Heart left ventricle (tissue), 16 donors: ENCODE measurements at regions not wholly inside any gene's neighbourhood (a gene's known extent, or its start where the extent isn't known, plus 50 kb on each side); places are given as distances from the start of the nearest gene placed in this dataset.

Experiments
- ATAC-seq, 4 donors: fragments of 200-7000 bp; cut with Tn5 transposase; one replicate each; pipeline ENCODE4 v1.9.1; 2020 to 2022; ENCODE audit warnings: moderate library complexity in 4 of 4, mild to moderate bottlenecking in 3 of 4, moderate number of reproducible peaks in 1 of 4
- DNase-seq, 5 donors: peaks; one replicate each; pipeline ENCODE4 v3.0.0-alpha.2; 2020
- H3K27ac ChIP-seq, 12 donors: fragments of 200-600 bp; sonication (generic) in 4 of 12; one replicate each; pipeline versions ENCODE4 v1.5.0 to v1.8.0; 2016 to 2022; ENCODE audit warnings: mild to moderate bottlenecking in 2 of 12
- H3K27me3 ChIP-seq, 9 donors: fragments of 200-600 bp; sonication (generic) in 2 of 9; one replicate each; pipeline versions ENCODE4 v1.5.1 to v1.8.0; 2016 to 2022; ENCODE audit warnings: mild to moderate bottlenecking in 3 of 9
- H3K36me3 ChIP-seq, 9 donors: fragments of 200-600 bp; sonication (generic) in 2 of 9; one replicate each; pipeline versions ENCODE4 v1.5.0 to v1.8.0; 2018 to 2022; ENCODE audit warnings: mild to moderate bottlenecking in 2 of 9
- H3K4me1 ChIP-seq, 12 donors: fragments of 200-600 bp; sonication (generic) in 4 of 12; one replicate each; pipeline versions ENCODE4 v1.5.0 to v1.8.0; 2016 to 2022; ENCODE audit warnings: mild to moderate bottlenecking in 3 of 12
- H3K4me3 ChIP-seq, 12 donors: fragments of 200-600 bp; sonication (generic) in 4 of 12; one replicate each; pipeline versions ENCODE4 v1.5.0 to v1.8.0; 2017 to 2022; ENCODE audit warnings: mild to moderate bottlenecking in 9 of 12, moderate library complexity in 4 of 12
- H3K9me3 ChIP-seq, 12 donors: fragments of 200-600 bp; sonication (generic) in 4 of 12; one replicate each; pipeline versions ENCODE4 v1.5.0 to v1.8.0; 2016 to 2022; ENCODE audit warnings: mild to moderate bottlenecking in 1 of 12
- POLR2A ChIP-seq, 2 donors: fragments of 450-650 bp; IDR thresholded peaks; one replicate each; pipeline ENCODE4 v1.6.1; 2017; ENCODE audit warnings: antibody characterized with exemption in 2 of 2, mild to moderate bottlenecking in 2 of 2, moderate library complexity in 2 of 2
- WGBS, 4 donors: extraction: QIAGEN DNeasy Blood & Tissue Kit in 2 of 4; methylation state at CpG; one replicate each; pipeline versions ENCODE4 v1.1.5 to v1.1.7; 2013 to 2018; 5-methylcytosine and 5-hydroxymethylcytosine counted together
- intact Hi-C, 10 donors: fragments of 100-400 bp; cut with DNase I; formaldehyde crosslinking; loops; one replicate each; pipeline versions ENCODE4 v1.11.1 to v1.14.2; 2022
- TF ChIP-seq, protein P1 (sequence below), 12 donors: fragments of 200-600 bp; sonication (generic) in 4 of 12; IDR thresholded peaks; one replicate each; pipeline versions ENCODE4 v1.5.0 to v1.8.0; 2018 to 2022; ENCODE audit warnings: antibody characterized with exemption in 12 of 12, mild to moderate bottlenecking in 5 of 12
- donor health status: ischemic (EF 13 %, LVEDD 7.1; RV severe dilation, severe dysfunction).
- donor health status: healthy with polysubstance abuse.
- donor health status: DM: no; HTN: yes; CAD: no.
- donor health status: DM: no; HTN: no; CAD: no.
- donor health status: ischemic (EF 25% LVEDD 6.9; RV normal size, moderate dysfunction).
- donor health status: ischemic (EF 25% LVEDD 5.7; RV mildly dilated, moderate dysfunction).
- donor health status: healthy.
- donor health status: DM: yes; HTN: yes; CAD: no.
- donor health status: ischemic (EF 35%, LVEDD 5.7; RV mildly dilated, moderate dysfunction).
- donor health status: nonischemic (EF 11% LVEDD 7.7; RV severe dilation, severe dysfunction).
- donor health status: DM: yes; HTN: yes; CAD: no.
- donor health status: PGD.
- donor health status: ischemic (EF 29% LVEDD 5.4; RV normal size, mild dysfunction).
- donor health status: nonischemic (EF 23%, LVEDD 6.1; RV moderate dilation, normal function).

GRCh38 chr12:113655479-113655878 is 183.8 kb upstream of the LHX5 start:
- Histone ChIP-seq H3K27ac (no peak overlapping the region), H3K36me3 (no peaks in the 10 kb centered on the region), H3K4me3 (no peak overlapping the region), H3K4me1 (no peaks in the 10 kb centered on the region), H3K9me3 (peaks cover 0 to 49% (median 6%) of the 10 kb centered on the region in 12 donors), H3K27me3 (peaks cover 0 to 23% (median 6%) of the 10 kb centered on the region in 9 donors)
- TF ChIP-seq, protein P1, sequence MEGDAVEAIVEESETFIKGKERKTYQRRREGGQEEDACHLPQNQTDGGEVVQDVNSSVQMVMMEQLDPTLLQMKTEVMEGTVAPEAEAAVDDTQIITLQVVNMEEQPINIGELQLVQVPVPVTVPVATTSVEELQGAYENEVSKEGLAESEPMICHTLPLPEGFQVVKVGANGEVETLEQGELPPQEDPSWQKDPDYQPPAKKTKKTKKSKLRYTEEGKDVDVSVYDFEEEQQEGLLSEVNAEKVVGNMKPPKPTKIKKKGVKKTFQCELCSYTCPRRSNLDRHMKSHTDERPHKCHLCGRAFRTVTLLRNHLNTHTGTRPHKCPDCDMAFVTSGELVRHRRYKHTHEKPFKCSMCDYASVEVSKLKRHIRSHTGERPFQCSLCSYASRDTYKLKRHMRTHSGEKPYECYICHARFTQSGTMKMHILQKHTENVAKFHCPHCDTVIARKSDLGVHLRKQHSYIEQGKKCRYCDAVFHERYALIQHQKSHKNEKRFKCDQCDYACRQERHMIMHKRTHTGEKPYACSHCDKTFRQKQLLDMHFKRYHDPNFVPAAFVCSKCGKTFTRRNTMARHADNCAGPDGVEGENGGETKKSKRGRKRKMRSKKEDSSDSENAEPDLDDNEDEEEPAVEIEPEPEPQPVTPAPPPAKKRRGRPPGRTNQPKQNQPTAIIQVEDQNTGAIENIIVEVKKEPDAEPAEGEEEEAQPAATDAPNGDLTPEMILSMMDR (IDR thresholded peaks at IDR 0.05) = no peak
- TF ChIP-seq POLR2A (IDR thresholded peaks at IDR 0.05) = no peak
- 74 to 83% (median 80%) methylated on average over 3 of the region's 3 CpGs for WGBS, 4 donors
- DNase-seq = no peak
- ATAC-seq = no peak
- intact Hi-C loops = no loop called here

DNA sequence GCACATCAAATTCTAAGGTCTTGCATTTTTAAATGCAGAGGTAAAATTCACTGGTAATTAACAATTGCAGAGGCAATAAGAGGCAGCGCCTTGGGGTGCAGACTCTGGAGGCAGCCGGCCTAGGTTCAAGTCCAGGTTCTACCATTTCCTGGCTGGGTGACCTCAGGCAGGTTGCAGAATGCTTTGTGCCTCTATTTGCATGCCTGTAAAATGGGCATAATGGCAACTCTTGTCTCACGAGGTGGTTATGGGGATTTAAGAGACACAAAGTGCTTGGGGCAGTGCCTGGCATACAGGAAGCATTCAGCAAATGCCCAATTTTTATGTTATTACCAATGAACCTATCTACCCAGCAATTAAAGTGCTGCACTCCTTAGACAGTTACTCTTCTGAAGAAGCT is 180.0 kb upstream of the LHX5 start:
- WGBS, 4 donors = 67 to 75% (median 73%) methylated on average over 3 of the region's 3 CpGs
- ATAC-seq (no peak), DNase-seq (no peak)
- intact Hi-C loops = no loop called here
- Histone ChIP-seq H3K9me3 (peaks cover 0 to 28% (median 6%) of the 10 kb centered on the region in 12 donors), H3K36me3 (no peaks in the 10 kb centered on the region), H3K4me3 (no peak overlapping the region), H3K27ac (no peak overlapping the region), H3K4me1 (no peaks in the 10 kb centered on the region), H3K27me3 (peaks cover 0 to 60% (median 14%) of the 10 kb centered on the region in 9 donors)
- TF ChIP-seq, protein P1 (IDR thresholded peaks at IDR 0.05) = no peak
- TF ChIP-seq POLR2A (IDR thresholded peaks at IDR 0.05) = no peak

- Histone ChIP-seq H3K9me3 (peaks cover 0 to 21% (median 5%) of the 10 kb centered on the region in 12 donors), H3K27me3 (peaks cover under 1 to 71% (median 18%) of the 10 kb centered on the region in 9 donors), H3K4me3 (no peak overlapping the region), H3K36me3 (no peaks in the 10 kb centered on the region), H3K4me1 (no peaks in the 10 kb centered on the region), H3K27ac (no peak overlapping the region)
- TF ChIP-seq, protein P1 (IDR thresholded peaks at IDR 0.05) = no peak
- no peak for TF ChIP-seq POLR2A (IDR thresholded peaks at IDR 0.05)
- DNase-seq (no peak), ATAC-seq (no peak)
- intact Hi-C loops = no loop called here
- WGBS, 4 donors = 37 to 56% (median 48%) methylated on average over 6 of the region's 6 CpGs
These were observed 178.8 kb upstream of the LHX5 start for GRCh38 chr12:113650476-113650875.

- H3K9me3 ChIP-seq = peaks cover 0 to 12% (median 2%) of the 10 kb centered on the region in 12 donors
- H3K36me3 ChIP-seq = no peaks in the 10 kb centered on the region
- DNase-seq (no peak), ATAC-seq (no peak)
- 13 to 19% (median 16%) methylated on average over 20 of the region's 20 CpGs for WGBS, 4 donors
- peaks cover 4 to 79% (median 22%) of the 10 kb centered on the region in 9 donors for H3K27me3 ChIP-seq
- no peak overlapping the region for H3K27ac ChIP-seq
- no peak for TF ChIP-seq POLR2A (IDR thresholded peaks at IDR 0.05)
- TF ChIP-seq, protein P1 (IDR thresholded peaks at IDR 0.05) = no peak
- H3K4me3 ChIP-seq = no peak overlapping the region
- H3K4me1 ChIP-seq = no peaks in the 10 kb centered on the region
- intact Hi-C loops = no loop called here
These were observed 177.7 kb upstream of the LHX5 start for GRCh38 chr12:113649256-113649830.
